GM12891 (cell line): ENCODE measurements at regions not wholly inside any gene's neighbourhood (a gene's known extent, or its start where the extent isn't known, plus 50 kb on each side); places are given as distances from the start of the nearest gene placed in this dataset.
A peak's percentile ranks its signal among the peaks of the same experiment; 100 is the strongest.

ENCODE experiments used
- DNase-seq: peaks from one replicate; pipeline ENCODE4 v3.0.0; 2011; ENCODE audit warnings: low spot score; ENCODE audit not compliant: insufficient read length
- FAIRE-seq: peaks from 2 replicates; lab custom pipeline; 2011; peaks lifted over from hg19 to GRCh38; lab: Jason Lieb, UNC
- PAX5 ChIP-seq: IDR thresholded peaks from 2 replicates; pipeline ENCODE4 v1.6.1; 2011; ENCODE audit warnings: low read length, moderate library complexity, mild to moderate bottlenecking; ENCODE audit not compliant: insufficient read depth, severe bottlenecking
- POLR2A ChIP-seq: IDR thresholded peaks from 2 replicates; pipeline ENCODE4 v1.6.1; 2011; ENCODE audit warnings: low read depth, low read length, control low read depth
- POLR2AphosphoS5 ChIP-seq: IDR thresholded peaks from 2 replicates; pipeline ENCODE4 v1.6.1; 2011; ENCODE audit warnings: low read depth, low read length, control low read depth
- POU2F2 ChIP-seq: IDR thresholded peaks from 2 replicates; pipeline ENCODE4 v1.6.1; 2011; ENCODE audit warnings: low read depth, mild to moderate bottlenecking, control low read depth, low read length, moderate library complexity
- SPI1 ChIP-seq: IDR thresholded peaks from 2 replicates; pipeline ENCODE4 v1.6.1; 2011; ENCODE audit warnings: low read depth, low read length, control low read depth
- TAF1 ChIP-seq: IDR thresholded peaks from 2 replicates; pipeline ENCODE4 v1.6.1; 2011; ENCODE audit warnings: low read depth, low read length, control low read depth

DNA sequence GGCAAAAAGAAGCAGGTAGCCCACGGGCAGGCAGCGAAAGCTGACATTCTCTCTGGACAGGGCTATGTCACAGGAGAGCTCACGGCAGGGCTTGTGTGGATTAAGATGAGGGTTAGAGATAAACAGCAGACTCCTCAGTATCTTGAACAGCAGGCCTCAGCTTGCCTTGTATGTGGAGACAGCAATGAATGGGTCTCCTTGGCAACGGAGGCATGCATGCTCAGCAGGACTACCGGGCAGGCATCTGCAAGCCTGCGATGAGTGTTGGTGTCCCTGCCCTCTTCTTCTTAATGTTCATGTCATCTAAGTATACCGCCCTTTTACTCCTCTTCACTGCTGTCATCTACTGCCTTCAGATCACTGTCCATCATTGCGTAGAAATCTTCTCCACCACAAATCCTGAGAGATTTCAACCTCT lies 81.9 kb upstream of the C1GALT1 start:
- no peak for DNase-seq
- TF ChIP-seq POLR2A: no peak
- no peak for TF ChIP-seq SPI1
- TF ChIP-seq PAX5: no peak
- no peak for TF ChIP-seq POLR2AphosphoS5
- no peak for TF ChIP-seq POU2F2
- no peak for TF ChIP-seq TAF1
- no peak for FAIRE-seq

- FAIRE-seq (no peak), DNase-seq (no peak)
- TF ChIP-seq PAX5: no peak
- TF ChIP-seq POU2F2: no peak
- TF ChIP-seq TAF1: no peak
- TF ChIP-seq POLR2A: no peak
- TF ChIP-seq SPI1: no peak
Measured at GRCh38 chr7:7102906-7103305, 79.4 kb upstream of the C1GALT1 start.

GRCh38 chr7:7103343-7104313 lies 78.7 kb upstream of the C1GALT1 start:
- TF ChIP-seq POLR2AphosphoS5 (no peak), SPI1 (no peak), PAX5 (no peak), TAF1 (no peak), POU2F2 (no peak), POLR2A (no peak)
- DNase-seq (peak; percentile 19), FAIRE-seq (no peak)

DNA sequence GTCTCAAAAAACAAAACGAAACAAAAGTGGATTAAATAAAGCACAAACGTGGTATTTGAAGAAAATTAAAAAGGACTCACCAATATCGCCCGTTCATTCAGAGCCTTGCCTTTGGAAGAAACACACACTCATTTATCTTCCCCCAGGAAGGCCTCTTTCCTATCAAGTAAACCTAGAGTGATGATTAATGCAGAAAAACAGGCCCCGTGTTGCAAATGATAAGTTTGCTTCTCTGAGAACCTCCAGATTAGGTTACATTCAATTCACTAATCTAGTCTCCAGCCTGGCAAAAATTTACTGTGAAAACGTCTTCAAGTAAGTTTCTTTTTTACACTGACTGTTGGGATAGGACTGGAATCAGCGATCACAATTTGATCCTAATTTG lies 78.0 kb upstream of the C1GALT1 start:
- DNase-seq (no peak), FAIRE-seq (no peak)
- TF ChIP-seq SPI1 (no peak), POU2F2 (no peak), POLR2AphosphoS5 (no peak), PAX5 (no peak), TAF1 (no peak)

- no peak for TF ChIP-seq POLR2A
- no peak for TF ChIP-seq PAX5
- TF ChIP-seq POLR2AphosphoS5: no peak
- TF ChIP-seq TAF1: no peak
- TF ChIP-seq POU2F2: no peak
- TF ChIP-seq SPI1: no peak
- no peak for DNase-seq
- FAIRE-seq: no peak
Measured at GRCh38 chr7:7104971-7105370, 77.4 kb upstream of the C1GALT1 start.

GRCh38 chr7:7105800-7106582 lies 76.4 kb upstream of the C1GALT1 start:
- TF ChIP-seq PAX5 (no peak), POU2F2 (no peak), POLR2AphosphoS5 (no peak), TAF1 (no peak), SPI1 (no peak), POLR2A (no peak)
- no peak for FAIRE-seq

GRCh38 chr7:7108931-7109330 lies 73.4 kb upstream of the C1GALT1 start:
- TF ChIP-seq TAF1: no peak
- no peak for TF ChIP-seq POLR2A
- no peak for TF ChIP-seq PAX5
- no peak for TF ChIP-seq POU2F2
- TF ChIP-seq SPI1: no peak
- TF ChIP-seq POLR2AphosphoS5: no peak
- no peak for FAIRE-seq
- no peak for DNase-seq

More at GRCh38 chr7:7105800-7106582, 76.4 kb upstream of the C1GALT1 start:
- no peak for DNase-seq

GRCh38 chr7:7109934-7110333 lies 72.4 kb upstream of the C1GALT1 start:
- FAIRE-seq (no peak), DNase-seq (no peak)
- TF ChIP-seq PAX5 (no peak), POLR2A (no peak), TAF1 (no peak), POU2F2 (no peak), SPI1 (no peak), POLR2AphosphoS5 (no peak)

- TF ChIP-seq PAX5: no peak
- no peak for TF ChIP-seq POU2F2
- no peak for TF ChIP-seq POLR2A
- TF ChIP-seq SPI1: no peak
- TF ChIP-seq POLR2AphosphoS5: no peak
- no peak for TF ChIP-seq TAF1
- FAIRE-seq (no peak), DNase-seq (no peak)
Measured at GRCh38 chr7:7110706-7111105, 71.6 kb upstream of the C1GALT1 start.
